ENCODE measurements at regions not wholly inside any gene's neighbourhood (a gene's known extent, or its start where the extent isn't known, plus 50 kb on each side); places are given as distances from the start of the nearest gene placed in this dataset.

DNA sequence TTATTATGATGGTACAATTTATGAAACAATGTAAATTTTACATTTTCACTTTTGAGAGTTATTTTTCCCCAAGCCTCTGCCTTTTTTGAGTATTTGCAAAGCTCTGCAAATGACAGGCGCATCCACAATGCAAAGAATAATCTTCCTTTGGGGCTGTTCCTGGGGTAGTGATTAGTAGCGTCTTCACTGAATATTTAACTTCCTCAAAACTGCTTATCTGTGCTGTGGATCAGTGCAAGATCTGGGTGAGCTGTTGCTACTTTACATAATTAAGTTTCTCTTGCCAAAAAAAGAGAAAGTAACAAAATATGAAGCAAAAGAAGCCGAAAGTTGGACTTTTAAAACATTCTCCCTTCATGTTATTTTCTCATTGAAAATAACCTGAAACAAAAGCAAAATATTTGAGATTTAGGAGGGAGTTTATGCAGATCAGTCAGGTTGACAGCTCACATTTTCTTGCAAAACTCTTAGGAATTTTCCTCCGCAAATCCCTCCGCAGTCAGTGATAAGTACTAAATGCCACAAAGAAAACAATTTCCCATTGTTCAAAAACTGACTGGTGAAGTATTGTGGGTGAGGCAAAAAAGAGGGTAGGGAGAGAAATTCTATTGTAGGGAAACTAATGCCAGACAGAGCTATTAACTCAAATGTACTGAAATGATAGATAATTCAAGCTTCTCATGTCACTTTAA, 276.4 kb upstream of the B3GALT2 start:
- Histone ChIP-seq H3K79me2 (ENCODE audit: insufficient read depth, low read length) (no peaks in the 10 kb centered on the region), H3K9me3 (ENCODE audit: insufficient read depth, low read depth, low read length) (no peaks in the 10 kb centered on the region), H3K4me2 (ENCODE audit: low read depth, low read length, poor library complexity, severe bottlenecking) (no peak overlapping the region)

DNA sequence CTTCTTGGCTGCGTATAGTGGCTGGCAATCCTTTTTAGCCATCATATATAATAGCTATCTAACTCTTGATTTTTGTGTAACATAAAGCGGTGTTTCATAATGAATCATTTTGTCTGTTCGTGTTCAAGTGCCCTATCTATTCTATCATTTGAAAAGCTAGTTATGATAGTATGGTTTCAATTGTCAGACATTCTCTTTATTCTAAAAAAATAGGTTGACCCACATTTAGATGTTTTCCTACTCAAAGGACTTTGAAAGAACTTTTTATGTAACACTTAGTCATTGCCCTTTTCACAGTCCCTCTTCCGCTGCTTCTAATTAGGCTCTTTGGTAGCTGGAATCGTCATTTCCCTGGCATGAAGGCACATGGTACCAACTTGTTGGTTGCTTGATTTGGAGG, 272.2 kb upstream of the B3GALT2 start:
- no peak overlapping the region for H2AFZ ChIP-seq (ENCODE audit: low read length)
- TF ChIP-seq, protein P1, sequence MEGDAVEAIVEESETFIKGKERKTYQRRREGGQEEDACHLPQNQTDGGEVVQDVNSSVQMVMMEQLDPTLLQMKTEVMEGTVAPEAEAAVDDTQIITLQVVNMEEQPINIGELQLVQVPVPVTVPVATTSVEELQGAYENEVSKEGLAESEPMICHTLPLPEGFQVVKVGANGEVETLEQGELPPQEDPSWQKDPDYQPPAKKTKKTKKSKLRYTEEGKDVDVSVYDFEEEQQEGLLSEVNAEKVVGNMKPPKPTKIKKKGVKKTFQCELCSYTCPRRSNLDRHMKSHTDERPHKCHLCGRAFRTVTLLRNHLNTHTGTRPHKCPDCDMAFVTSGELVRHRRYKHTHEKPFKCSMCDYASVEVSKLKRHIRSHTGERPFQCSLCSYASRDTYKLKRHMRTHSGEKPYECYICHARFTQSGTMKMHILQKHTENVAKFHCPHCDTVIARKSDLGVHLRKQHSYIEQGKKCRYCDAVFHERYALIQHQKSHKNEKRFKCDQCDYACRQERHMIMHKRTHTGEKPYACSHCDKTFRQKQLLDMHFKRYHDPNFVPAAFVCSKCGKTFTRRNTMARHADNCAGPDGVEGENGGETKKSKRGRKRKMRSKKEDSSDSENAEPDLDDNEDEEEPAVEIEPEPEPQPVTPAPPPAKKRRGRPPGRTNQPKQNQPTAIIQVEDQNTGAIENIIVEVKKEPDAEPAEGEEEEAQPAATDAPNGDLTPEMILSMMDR (conservative IDR thresholded peaks at IDR 0.05; ENCODE audit: low read length) = no peak
- TF ChIP-seq EZH2phosphoT487 (IDR thresholded peaks at IDR 0.05; ENCODE audit: borderline replicate concordance) = no peak

More for the DNA sequence above, 276.4 kb upstream of the B3GALT2 start:
- no peak overlapping the region for H3K4me3 ChIP-seq (ENCODE audit: low read length, poor library complexity, severe bottlenecking)
- TF ChIP-seq EZH2phosphoT487 (IDR thresholded peaks at IDR 0.05; ENCODE audit: borderline replicate concordance) = no peak
- TF ChIP-seq, protein P1 (conservative IDR thresholded peaks at IDR 0.05; ENCODE audit: low read length) = no peak
- H3K9ac ChIP-seq (ENCODE audit: low read depth, low read length, poor library complexity, severe bottlenecking) = no peak overlapping the region
- H3K36me3 ChIP-seq (ENCODE audit: insufficient read depth, low read length) = no peaks in the 10 kb centered on the region
- H3F3A ChIP-seq (ENCODE audit: low read depth) = no peaks in the 10 kb centered on the region
- H3K9me2 ChIP-seq (replicated peaks; ENCODE audit: low read depth, low read length) = no peaks in the 10 kb centered on the region
- H3K27me3 ChIP-seq (ENCODE audit: insufficient read depth, low read length, poor library complexity, severe bottlenecking) = no peaks in the 10 kb centered on the region
- no peak overlapping the region for H2AFZ ChIP-seq (ENCODE audit: low read length)
- no peaks in the 10 kb centered on the region for H3K4me1 ChIP-seq (ENCODE audit: insufficient read depth, low read length, poor library complexity, severe bottlenecking)
- no peaks in the 10 kb centered on the region for H4K20me1 ChIP-seq (ENCODE audit: insufficient read depth, low read length, poor library complexity, severe bottlenecking)

DNA sequence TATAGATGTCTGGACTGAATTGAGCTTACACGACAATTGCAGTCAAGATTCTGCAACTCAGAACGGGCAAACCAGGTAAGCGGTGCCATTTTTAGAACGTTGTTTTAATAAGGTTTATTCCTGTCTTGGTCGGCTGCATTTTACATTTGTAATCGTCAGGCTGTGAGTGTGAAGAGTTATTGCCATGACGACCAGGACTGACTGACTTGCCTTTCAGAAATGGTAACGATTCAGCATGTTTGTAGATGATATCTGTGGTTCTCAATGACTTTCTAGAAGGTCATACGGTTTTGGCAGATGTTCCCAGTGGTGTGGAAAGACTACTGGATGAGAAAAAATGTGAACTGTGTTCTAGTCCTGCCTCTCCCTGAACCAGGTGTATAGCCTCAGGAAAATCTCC, 271.3 kb upstream of the B3GALT2 start:
- H3K36me3 ChIP-seq (ENCODE audit: insufficient read depth, low read length) = no peaks in the 10 kb centered on the region
- no peak for TF ChIP-seq EZH2phosphoT487 (IDR thresholded peaks at IDR 0.05; ENCODE audit: borderline replicate concordance)
- TF ChIP-seq, protein P1 (conservative IDR thresholded peaks at IDR 0.05; ENCODE audit: low read length) = no peak
- H3K4me1 ChIP-seq (ENCODE audit: insufficient read depth, low read length, poor library complexity, severe bottlenecking) = no peaks in the 10 kb centered on the region
- no peak overlapping the region for H3K4me2 ChIP-seq (ENCODE audit: low read depth, low read length, poor library complexity, severe bottlenecking)
- no peaks in the 10 kb centered on the region for H3F3A ChIP-seq (ENCODE audit: low read depth)
- no peaks in the 10 kb centered on the region for H3K9me3 ChIP-seq (ENCODE audit: insufficient read depth, low read depth, low read length)
- no peaks in the 10 kb centered on the region for H3K79me2 ChIP-seq (ENCODE audit: insufficient read depth, low read length)
- no peak overlapping the region for H3K9ac ChIP-seq (ENCODE audit: low read depth, low read length, poor library complexity, severe bottlenecking)
- H3K9me2 ChIP-seq (replicated peaks; ENCODE audit: low read depth, low read length) = no peaks in the 10 kb centered on the region
- H2AFZ ChIP-seq (ENCODE audit: low read length) = no peak overlapping the region
- H4K20me1 ChIP-seq (ENCODE audit: insufficient read depth, low read length, poor library complexity, severe bottlenecking) = no peaks in the 10 kb centered on the region
- no peaks in the 10 kb centered on the region for H3K27me3 ChIP-seq (ENCODE audit: insufficient read depth, low read length, poor library complexity, severe bottlenecking)
- H3K4me3 ChIP-seq (ENCODE audit: low read length, poor library complexity, severe bottlenecking) = no peak overlapping the region

More for the DNA sequence above, 272.2 kb upstream of the B3GALT2 start:
- H3K9me2 ChIP-seq (replicated peaks; ENCODE audit: low read depth, low read length) = no peaks in the 10 kb centered on the region
- H3K4me3 ChIP-seq (ENCODE audit: low read length, poor library complexity, severe bottlenecking) = no peak overlapping the region
- H3K27me3 ChIP-seq (ENCODE audit: insufficient read depth, low read length, poor library complexity, severe bottlenecking) = no peaks in the 10 kb centered on the region
- no peaks in the 10 kb centered on the region for H4K20me1 ChIP-seq (ENCODE audit: insufficient read depth, low read length, poor library complexity, severe bottlenecking)
- no peaks in the 10 kb centered on the region for H3K79me2 ChIP-seq (ENCODE audit: insufficient read depth, low read length)
- no peaks in the 10 kb centered on the region for H3K4me1 ChIP-seq (ENCODE audit: insufficient read depth, low read length, poor library complexity, severe bottlenecking)
- no peaks in the 10 kb centered on the region for H3K36me3 ChIP-seq (ENCODE audit: insufficient read depth, low read length)
- no peak overlapping the region for H3K9ac ChIP-seq (ENCODE audit: low read depth, low read length, poor library complexity, severe bottlenecking)
- H3F3A ChIP-seq (ENCODE audit: low read depth) = no peaks in the 10 kb centered on the region
- H3K4me2 ChIP-seq (ENCODE audit: low read depth, low read length, poor library complexity, severe bottlenecking) = no peak overlapping the region
- H3K9me3 ChIP-seq (ENCODE audit: insufficient read depth, low read depth, low read length) = no peaks in the 10 kb centered on the region

All from Loucy (cell line).